H9 (cell line): ENCODE measurements at regions not wholly inside any gene's neighbourhood (a gene's known extent, or its start where the extent isn't known, plus 50 kb on each side); places are given as distances from the start of the nearest gene placed in this dataset.

Experiments
- DNase-seq: peaks from one replicate; pipeline ENCODE4 v3.0.0-alpha.2; 2017
- H2AFZ ChIP-seq: one replicate; pipeline ENCODE4 v1.6.1; 2013; ENCODE audit warnings: mild to moderate bottlenecking, low read length, control low read depth, moderate library complexity
- H2AK5ac ChIP-seq: 2 replicates; pipeline ENCODE4 v1.6.1; 2013; ENCODE audit warnings: low read length, control low read depth, mixed read lengths; ENCODE audit not compliant: insufficient read length
- H2BK120ac ChIP-seq: one replicate; pipeline ENCODE4 v1.6.1; 2013; ENCODE audit warnings: low read depth, mild to moderate bottlenecking, low read length, control low read depth, inconsistent platforms; ENCODE audit not compliant: poor library complexity, severe bottlenecking
- H2BK12ac ChIP-seq: 2 replicates; pipeline ENCODE4 v1.6.1; 2013; ENCODE audit warnings: low read length, control low read depth, mixed read lengths, low read depth; ENCODE audit not compliant: insufficient read length
- H2BK15ac ChIP-seq: 2 replicates; pipeline ENCODE4 v1.6.1; 2013; ENCODE audit warnings: low read depth, low read length, control low read depth
- H2BK20ac ChIP-seq: one replicate; pipeline ENCODE4 v1.6.1; 2013; ENCODE audit warnings: low read depth, mild to moderate bottlenecking, low read length, control low read depth, inconsistent platforms; ENCODE audit not compliant: poor library complexity, severe bottlenecking
- H2BK5ac ChIP-seq: 2 replicates; pipeline ENCODE4 v1.6.1; 2013; ENCODE audit warnings: low read length, control low read depth, mixed read lengths; ENCODE audit not compliant: insufficient read length
- H3K14ac ChIP-seq: 2 replicates; pipeline ENCODE4 v1.6.1; 2013; ENCODE audit warnings: low read length, control low read depth; ENCODE audit not compliant: insufficient read depth
- H3K18ac ChIP-seq: 2 replicates; pipeline ENCODE4 v1.6.1; 2013; ENCODE audit warnings: low read depth, mild to moderate bottlenecking, mixed read lengths, low read length, control low read depth; ENCODE audit not compliant: insufficient read length
- H3K23ac ChIP-seq: 2 replicates; pipeline ENCODE4 v1.6.1; 2013; ENCODE audit warnings: low read length, control low read depth, mixed read lengths, low read depth; ENCODE audit not compliant: insufficient read length
- H3K23me2 ChIP-seq: 2 replicates; pipeline ENCODE4 v1.6.1; 2013; ENCODE audit warnings: low read depth, mild to moderate bottlenecking, mixed read lengths, low read length, control low read depth; ENCODE audit not compliant: insufficient read length, poor library complexity, severe bottlenecking
- H3K27ac ChIP-seq: 2 replicates; pipeline ENCODE4 v1.5.1; 2013; ENCODE audit warnings: low read length, control low read depth, mixed read lengths, low read depth; ENCODE audit not compliant: insufficient read length
- H3K27me3 ChIP-seq: 2 replicates; pipeline ENCODE4 v1.6.1; 2013; ENCODE audit warnings: low read length, control low read depth, inconsistent platforms; ENCODE audit not compliant: insufficient read depth
- H3K4ac ChIP-seq: 2 replicates; pipeline ENCODE4 v1.6.1; 2013; ENCODE audit warnings: low read depth, mild to moderate bottlenecking, control low read depth, inconsistent platforms, low read length, moderate library complexity
- H3K4me1 ChIP-seq: 2 replicates; pipeline ENCODE4 v1.6.1; 2013; ENCODE audit warnings: low read length, control low read depth, inconsistent platforms; ENCODE audit not compliant: insufficient read depth
- H3K4me2 ChIP-seq: 2 replicates; pipeline ENCODE4 v1.6.1; 2013; ENCODE audit warnings: low read length, control low read depth, mixed read lengths; ENCODE audit not compliant: insufficient read length, insufficient read depth
- H3K56ac ChIP-seq: 2 replicates; pipeline ENCODE4 v1.6.1; 2013; ENCODE audit warnings: low read depth, mild to moderate bottlenecking, mixed read lengths, low read length, control low read depth; ENCODE audit not compliant: insufficient read length
- H3K79me1 ChIP-seq: 2 replicates; pipeline ENCODE4 v1.6.1; 2013; ENCODE audit warnings: low read depth, mild to moderate bottlenecking, moderate library complexity, low read length, control low read depth, inconsistent platforms; ENCODE audit not compliant: insufficient read depth, poor library complexity, severe bottlenecking
- H3K79me2 ChIP-seq: 2 replicates; pipeline ENCODE4 v1.6.1; 2013; ENCODE audit warnings: low read length, control low read depth, inconsistent platforms; ENCODE audit not compliant: insufficient read depth
- H3K9ac ChIP-seq: 2 replicates; pipeline ENCODE4 v1.6.1; 2013; ENCODE audit warnings: low read length, control low read depth, mixed read lengths; ENCODE audit not compliant: insufficient read length; ENCODE audit errors: extremely low read depth
- H3K9me3 ChIP-seq: one replicate; pipeline ENCODE4 v1.6.1; 2013; ENCODE audit warnings: low read depth, low read length, inconsistent platforms; ENCODE audit not compliant: control insufficient read depth
- H3T11ph ChIP-seq: one replicate; pipeline ENCODE4 v1.6.1; 2013; ENCODE audit warnings: mild to moderate bottlenecking, low read length, control low read depth, inconsistent platforms
- H4K20me1 ChIP-seq: one replicate; pipeline ENCODE4 v1.6.1; 2013; ENCODE audit not compliant: control insufficient read depth, insufficient read length, insufficient read depth
- H4K5ac ChIP-seq: 2 replicates; pipeline ENCODE4 v1.6.1; 2013; ENCODE audit warnings: low read depth, mild to moderate bottlenecking, mixed read lengths, low read length, control low read depth; ENCODE audit not compliant: insufficient read length
- H4K8ac ChIP-seq: replicated peaks from 2 replicates; pipeline ENCODE4 v1.6.1; 2013; ENCODE audit warnings: low read length, control low read depth, mixed read lengths, low read depth; ENCODE audit not compliant: insufficient read length
- H4K91ac ChIP-seq: 2 replicates; pipeline ENCODE4 v1.6.1; 2013; ENCODE audit warnings: low read depth, mild to moderate bottlenecking, moderate library complexity, mixed read lengths, low read length, control low read depth; ENCODE audit not compliant: insufficient read length
- H3K27ac Mint-ChIP-seq, 3 experiments: 2 replicates in 2 of 3; 3 replicates in 1 of 3; pipeline ENCODE4 v1.8.0; 2020 to 2021; ENCODE audit warnings: mixed read lengths in 3 of 3, mild to moderate bottlenecking in 1 of 3, moderate library complexity in 1 of 3
- H3K27me3 Mint-ChIP-seq: 2 replicates; pipeline ENCODE4 v1.8.0; 2021; ENCODE audit warnings: low read depth, mild to moderate bottlenecking, moderate library complexity, mixed read lengths
- H3K36me3 Mint-ChIP-seq, 3 experiments: 2 replicates in 2 of 3; 3 replicates in 1 of 3; pipeline ENCODE4 v1.8.0; 2020 to 2021; ENCODE audit warnings: low read depth in 3 of 3, mixed read lengths in 3 of 3; ENCODE audit not compliant: insufficient read depth in 1 of 3
- H3K4me1 Mint-ChIP-seq, 2 experiments: 2 replicates each; pipeline ENCODE4 v1.8.0; 2020; ENCODE audit warnings: mixed read lengths in 2 of 2
- H3K4me3 Mint-ChIP-seq, 2 experiments: 2 replicates in 1 of 2; 3 replicates in 1 of 2; pipeline ENCODE4 v1.8.0; 2020 to 2021; ENCODE audit warnings: mild to moderate bottlenecking in 2 of 2, mixed read lengths in 2 of 2, moderate library complexity in 1 of 2
- H3K9me3 Mint-ChIP-seq, 2 experiments: 2 replicates in 1 of 2; 3 replicates in 1 of 2; pipeline ENCODE4 v1.8.0; 2020; ENCODE audit warnings: mild to moderate bottlenecking in 2 of 2, mixed read lengths in 2 of 2, moderate library complexity in 1 of 2
- CTCF ChIP-seq: fragments of 200-600 bp; sonication (generic); conservative IDR thresholded peaks from 3 replicates; pipeline ENCODE4 v1.8.0; 2021; ENCODE audit warnings: antibody characterized with exemption, mild to moderate bottlenecking
- WGBS: extraction: QIAGEN DNeasy Blood & Tissue Kit; methylation state at CpG from one replicate; pipeline ENCODE4 v1.1.7; 2013; ENCODE audit warnings: missing lambda C conversion rate, low lambda C conversion rate, mixed read lengths; ENCODE audit not compliant: insufficient read length; ENCODE audit errors: extremely low coverage; 5-methylcytosine and 5-hydroxymethylcytosine counted together

DNA sequence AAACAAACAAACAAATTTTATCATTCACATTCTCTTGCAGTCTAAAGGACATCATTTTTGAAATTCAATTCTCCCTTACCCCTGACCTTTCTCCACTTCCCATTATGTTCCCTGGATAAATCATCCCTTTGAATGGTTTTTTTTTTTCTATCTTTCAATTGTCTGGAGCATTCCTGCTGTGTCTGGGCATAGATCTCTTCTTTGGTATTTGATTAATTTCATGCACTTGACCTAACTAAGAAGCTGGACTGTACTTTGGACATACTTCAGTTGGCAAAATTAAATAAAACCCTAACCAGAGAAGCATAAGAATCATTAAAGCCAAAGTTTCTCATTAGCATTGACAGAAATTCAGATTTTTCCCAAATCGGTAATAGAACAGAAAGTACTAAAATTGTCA, 163.6 kb upstream of the BMP4 start:
- H3K27me3 ChIP-seq, result no peaks in the 10 kb centered on the region
- H3K4me1 Mint-ChIP-seq, result peaks cover 0 to 2% of the 10 kb centered on the region in 2 experiments; a peak in 1 of 4 replicates
- H2BK15ac ChIP-seq, result no peak overlapping the region
- H3K4me2 ChIP-seq, result no peak overlapping the region
- H3K27ac Mint-ChIP-seq, result no peak overlapping the region
- H3T11ph ChIP-seq, result no peak overlapping the region
- no peaks in the 10 kb centered on the region for H3K27me3 Mint-ChIP-seq
- H3K14ac ChIP-seq, result no peak overlapping the region
- H2BK120ac ChIP-seq, result no peak overlapping the region
- no peak overlapping the region for H2AK5ac ChIP-seq
- H3K23ac ChIP-seq, result no peak overlapping the region
- H3K79me1 ChIP-seq, result no peaks in the 10 kb centered on the region
- no peaks in the 10 kb centered on the region for H3K79me2 ChIP-seq
- no peak for TF ChIP-seq CTCF
- no peak overlapping the region for H3K4me3 Mint-ChIP-seq
- H3K9me3 ChIP-seq, result no peaks in the 10 kb centered on the region
- no peak overlapping the region for H4K8ac ChIP-seq
- no peaks in the 10 kb centered on the region for H3K36me3 Mint-ChIP-seq
- H2BK5ac ChIP-seq, result no peak overlapping the region
- H2AFZ ChIP-seq, result no peak overlapping the region
- H3K18ac ChIP-seq, result no peak overlapping the region
- no peak overlapping the region for H4K91ac ChIP-seq
- no peak overlapping the region for H2BK20ac ChIP-seq
- no peaks in the 10 kb centered on the region for H3K23me2 ChIP-seq
- H3K4ac ChIP-seq, result no peak overlapping the region
- no peaks in the 10 kb centered on the region for H3K4me1 ChIP-seq
- no peak for DNase-seq
- H3K9ac ChIP-seq, result no peak overlapping the region
- no peaks in the 10 kb centered on the region for H3K9me3 Mint-ChIP-seq
- H3K56ac ChIP-seq, result no peak overlapping the region
- no peak overlapping the region for H4K5ac ChIP-seq
- no peak overlapping the region for H3K27ac ChIP-seq
- no CpG with 5 or more reads among the region's 1 CpG for WGBS
- no peaks in the 10 kb centered on the region for H4K20me1 ChIP-seq
- no peak overlapping the region for H2BK12ac ChIP-seq
